GM23338 (cell line): ENCODE measurements at regions not wholly inside any gene's neighbourhood (a gene's known extent, or its start where the extent isn't known, plus 50 kb on each side); places are given as distances from the start of the nearest gene placed in this dataset.

Experiments used
- CTCF ChIP-seq, 2 experiments: fragments of 200-600 bp in 1 of 2; sonication (generic) in 1 of 2; conservative IDR thresholded peaks; 2 replicates each; pipeline versions ENCODE4 v1.5.1 to v1.6.1; 2016 to 2017; ENCODE audit warnings: antibody characterized with exemption in 2 of 2, low read depth in 2 of 2, mild to moderate bottlenecking in 2 of 2, moderate library complexity in 1 of 2
- REST ChIP-seq: IDR thresholded peaks from one replicate; pipeline ENCODE4 v1.6.1; 2018; ENCODE audit warnings: antibody characterized with exemption; ENCODE audit not compliant: unreplicated experiment

- no peak for TF ChIP-seq REST
- TF ChIP-seq CTCF (conservative IDR thresholded peaks at IDR 0.05; ENCODE audit: low read depth in 2 of 2) = no peak
Observed at GRCh38 chr13:111929036-111929616, 137.8 kb upstream of the SOX1 start.
